ELR (cell line): ENCODE measurements at regions not wholly inside any gene's neighbourhood (a gene's known extent, or its start where the extent isn't known, plus 50 kb on each side); places are given as distances from the start of the nearest gene placed in this dataset.

Experiments
- DNase-seq: peaks from one replicate; pipeline ENCODE4 v3.0.0-alpha.2; 2015; ENCODE audit warnings: low read depth

DNA sequence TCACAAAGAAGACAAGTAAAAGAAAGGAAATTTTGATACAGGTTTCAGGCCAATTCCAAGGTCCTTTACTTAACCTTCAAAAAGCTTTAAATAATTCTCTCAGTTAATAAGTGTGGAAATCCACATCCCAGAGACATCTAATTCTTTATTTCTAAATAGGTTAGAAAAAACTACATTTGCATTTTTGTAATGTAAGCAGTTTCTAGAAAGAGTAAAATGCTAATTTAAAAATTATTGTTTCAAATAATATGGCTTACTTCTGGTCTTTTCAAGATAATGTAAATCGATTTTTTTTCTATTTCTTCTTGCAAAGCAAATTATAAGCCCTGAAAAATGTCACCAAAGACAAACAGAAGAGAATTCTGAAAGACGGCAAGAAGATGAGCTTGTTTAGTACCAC is 180.4 kb upstream of the HHIP start:
- DNase-seq, result no peak

DNA sequence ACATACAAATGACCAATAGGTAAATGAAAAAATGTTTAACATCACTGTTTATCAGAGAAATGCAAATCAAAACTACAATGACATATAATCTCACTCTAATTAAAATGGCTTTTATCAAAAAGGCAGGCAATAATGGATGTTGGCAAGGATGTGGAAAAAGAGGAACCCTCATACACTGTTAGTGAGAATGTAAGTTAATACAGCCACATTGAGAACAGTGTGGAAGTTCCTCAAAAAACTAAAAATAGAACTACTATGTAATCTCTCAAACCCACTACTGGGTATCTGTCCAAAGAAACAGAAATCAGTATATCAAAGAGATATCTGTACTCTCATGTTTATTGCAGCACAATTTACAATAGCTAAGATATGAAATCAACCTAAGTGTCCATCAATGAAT is 165.9 kb upstream of the HHIP start:
- no peak for DNase-seq

DNA sequence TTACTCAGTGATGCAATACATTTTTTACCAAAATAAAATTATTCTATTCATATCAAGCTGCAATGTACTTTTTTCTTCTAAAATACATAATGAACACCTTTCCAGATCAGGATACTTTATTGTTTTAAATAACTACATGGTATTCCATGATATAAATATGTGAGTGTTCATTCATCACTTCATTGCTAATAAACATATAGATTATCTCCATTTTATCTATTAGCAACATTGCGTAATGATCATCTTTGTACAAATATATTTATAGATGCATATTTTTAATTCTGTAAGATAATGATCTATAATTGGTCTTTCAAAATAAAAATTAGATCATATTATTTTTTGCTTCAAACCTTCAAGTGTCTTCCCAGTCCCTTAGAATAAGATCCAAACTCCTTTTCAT is 156.1 kb upstream of the HHIP start:
- no peak for DNase-seq

DNA sequence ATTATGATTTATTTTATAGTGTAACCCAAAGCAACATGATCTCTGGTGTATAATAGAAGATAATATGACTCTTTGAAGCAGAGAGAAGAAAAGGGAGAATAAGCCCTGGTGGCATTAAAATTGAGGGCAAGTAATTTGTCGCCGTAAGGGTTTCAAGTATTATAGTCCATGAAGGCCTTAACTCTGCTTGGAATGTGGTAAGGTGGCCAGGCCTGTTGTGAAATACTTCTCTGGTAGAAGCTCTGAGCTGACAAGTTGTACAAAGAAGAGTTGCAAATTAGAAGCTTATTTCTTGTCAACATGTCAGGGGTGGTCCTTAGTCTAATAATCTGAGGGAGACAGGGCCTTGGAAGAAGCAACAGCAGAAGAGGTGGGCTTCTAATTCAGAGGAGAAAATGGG is 151.7 kb upstream of the HHIP start:
- DNase-seq, result no peak

DNA sequence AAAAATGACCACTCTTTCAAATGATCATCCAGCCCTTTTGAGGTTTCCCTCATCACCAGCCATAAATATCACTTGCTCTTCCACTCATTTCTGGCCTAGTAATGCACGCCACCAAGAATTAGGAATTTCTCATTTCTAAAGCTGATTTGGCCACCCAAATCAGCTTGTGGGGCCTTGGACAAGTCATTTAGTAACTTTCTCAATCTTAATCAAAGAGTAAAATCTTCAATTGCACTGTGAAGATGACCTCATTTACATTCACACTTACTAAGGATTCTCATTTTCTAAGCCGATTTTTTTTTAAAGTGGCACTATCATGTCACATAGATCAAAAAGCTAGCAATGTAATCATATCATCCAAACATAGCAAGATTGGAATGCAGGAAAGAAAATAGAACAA is 150.0 kb upstream of the HHIP start:
- no peak for DNase-seq

DNA sequence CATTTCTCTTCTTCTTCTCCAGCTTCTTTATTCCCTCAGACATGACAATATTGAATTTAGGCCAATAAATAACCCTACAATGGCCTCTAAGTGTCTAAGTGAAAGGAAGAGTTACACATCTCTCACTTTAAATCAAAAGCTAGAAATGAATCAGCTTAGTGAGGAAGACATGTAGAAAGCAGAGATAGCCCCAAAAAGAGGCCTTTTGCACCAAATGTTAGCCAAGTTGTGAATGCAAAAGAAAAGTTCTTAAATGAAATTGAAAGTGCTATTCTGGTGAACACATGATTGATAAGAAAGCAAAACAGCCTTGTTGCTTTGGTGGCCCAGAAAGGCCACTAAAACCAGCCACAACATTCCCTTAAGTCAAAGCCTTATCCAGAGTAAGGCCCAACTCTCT is 146.2 kb upstream of the HHIP start:
- DNase-seq, result no peak

DNA sequence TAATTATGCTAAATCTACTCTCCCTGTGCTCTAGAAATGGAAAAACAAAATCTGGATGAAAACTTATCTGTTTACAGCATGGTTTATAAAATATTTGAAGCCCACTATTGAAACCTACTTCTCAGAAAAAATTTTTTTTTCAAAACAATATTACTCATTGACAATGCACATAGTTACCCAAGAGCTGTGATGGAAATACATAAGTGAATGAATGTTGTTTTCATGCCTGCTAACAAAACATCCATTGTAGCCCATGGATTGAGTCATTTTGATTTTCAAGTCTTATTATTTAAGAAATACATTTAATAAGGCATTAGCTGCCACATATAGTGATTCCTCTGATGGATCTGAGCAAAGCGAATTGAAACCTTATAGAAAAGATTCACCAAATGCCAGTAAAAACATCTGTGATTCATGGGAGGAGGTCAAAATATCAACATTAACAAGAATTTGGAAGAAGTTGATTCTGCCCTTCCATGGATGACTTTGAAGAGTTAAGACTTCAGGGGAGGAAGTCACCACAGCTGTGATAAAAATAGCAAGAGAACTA is 144.7 kb upstream of the HHIP start:
- no peak for DNase-seq

DNA sequence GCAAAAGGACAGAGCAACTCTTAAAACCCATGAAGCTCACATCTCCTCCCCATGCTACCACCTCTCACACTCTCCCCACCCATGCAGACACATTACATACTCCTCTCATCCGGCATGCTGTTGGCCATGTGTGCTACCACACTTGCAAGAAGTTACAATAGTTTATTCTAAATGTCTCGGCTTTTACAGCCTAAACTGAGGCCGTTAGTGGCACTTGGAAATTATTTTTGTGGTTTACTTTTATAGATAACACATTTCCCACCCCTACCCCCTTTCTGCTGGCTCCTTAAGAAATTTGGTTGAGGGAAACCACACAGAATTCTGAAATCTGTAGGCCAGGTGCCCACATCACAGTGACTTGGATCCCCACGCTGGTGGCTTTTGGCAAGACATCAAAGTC is 141.1 kb upstream of the HHIP start:
- DNase-seq, result no peak

DNA sequence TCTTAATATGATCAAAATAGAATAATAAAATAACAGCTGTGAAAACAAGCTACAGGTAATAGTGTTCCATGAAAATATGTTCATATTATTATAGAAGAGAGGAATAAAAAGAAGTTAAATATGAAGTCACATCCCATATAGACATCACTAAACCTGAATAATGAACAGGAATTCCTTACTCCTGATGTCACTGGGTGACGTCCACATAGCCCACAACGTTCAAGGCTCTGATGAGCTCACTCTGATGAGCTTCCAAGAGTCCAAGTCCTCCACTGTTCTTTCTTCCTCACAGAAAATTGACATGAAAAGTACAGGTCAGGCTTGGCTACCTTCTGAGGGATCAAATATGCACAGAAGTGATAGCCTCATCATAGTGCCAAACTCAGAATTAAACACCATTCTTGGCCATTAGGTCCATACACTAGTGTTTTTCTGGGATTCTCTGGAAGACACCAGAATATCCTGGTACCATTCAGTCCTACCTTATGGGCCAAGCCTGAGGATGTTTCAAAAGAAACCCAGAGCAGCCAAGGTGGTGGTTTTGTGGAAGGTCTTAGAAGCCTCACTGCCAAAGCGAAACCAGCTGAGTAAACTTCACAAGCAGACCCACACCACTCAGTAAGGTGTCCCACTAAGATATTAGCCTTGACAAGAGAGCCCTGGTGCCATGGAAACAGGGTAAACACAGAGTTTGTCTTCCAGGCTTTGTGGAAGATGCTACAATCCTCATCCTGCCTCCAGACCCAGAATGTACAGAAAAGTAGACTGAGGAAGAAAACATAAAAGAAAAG is 138.4 kb upstream of the HHIP start:
- peak; percentile 16 for DNase-seq

DNA sequence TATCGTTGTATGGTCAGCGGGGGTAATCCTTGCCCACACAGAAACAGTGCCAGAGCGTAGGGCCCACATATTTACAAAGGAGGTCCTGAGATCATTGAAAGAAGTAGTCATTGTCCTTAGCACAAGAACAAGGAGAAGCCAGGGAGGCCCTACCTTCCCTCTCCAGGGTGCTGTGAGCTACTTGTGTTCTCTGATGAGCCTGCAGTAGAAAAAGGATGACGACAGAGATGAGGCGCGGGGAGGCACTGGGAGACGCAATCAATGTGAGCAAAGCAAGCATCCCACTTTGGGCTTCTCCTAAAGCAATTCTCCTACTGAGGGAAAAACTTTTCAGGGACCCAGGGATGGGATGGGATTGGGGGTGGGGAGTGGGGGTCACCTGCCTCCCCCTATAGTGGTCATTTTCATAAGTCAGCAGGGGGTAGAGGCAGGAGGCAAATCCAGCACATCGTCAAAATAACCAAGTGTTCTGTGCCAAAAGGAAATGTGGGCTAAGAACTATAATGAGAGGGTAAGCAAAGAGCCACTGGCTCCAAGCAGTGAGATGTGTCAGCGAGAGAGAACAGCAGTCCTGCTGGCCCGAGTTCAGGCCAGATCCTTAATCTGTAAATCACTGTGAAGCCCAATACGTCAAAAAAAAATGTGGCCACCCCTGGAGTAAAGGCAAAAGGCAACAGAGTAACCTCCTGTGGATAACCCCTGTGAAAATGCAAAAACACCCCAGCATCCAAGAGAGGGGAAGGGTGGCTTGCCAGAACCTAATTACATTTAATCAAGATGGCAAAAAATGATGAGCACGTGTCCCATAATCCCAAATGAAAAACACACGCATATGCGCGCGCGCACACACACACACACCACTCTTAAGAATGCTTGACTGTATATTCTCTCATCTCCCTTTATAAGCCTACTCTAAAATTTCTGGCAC is 136.6 kb upstream of the HHIP start:
- no peak for DNase-seq

DNA sequence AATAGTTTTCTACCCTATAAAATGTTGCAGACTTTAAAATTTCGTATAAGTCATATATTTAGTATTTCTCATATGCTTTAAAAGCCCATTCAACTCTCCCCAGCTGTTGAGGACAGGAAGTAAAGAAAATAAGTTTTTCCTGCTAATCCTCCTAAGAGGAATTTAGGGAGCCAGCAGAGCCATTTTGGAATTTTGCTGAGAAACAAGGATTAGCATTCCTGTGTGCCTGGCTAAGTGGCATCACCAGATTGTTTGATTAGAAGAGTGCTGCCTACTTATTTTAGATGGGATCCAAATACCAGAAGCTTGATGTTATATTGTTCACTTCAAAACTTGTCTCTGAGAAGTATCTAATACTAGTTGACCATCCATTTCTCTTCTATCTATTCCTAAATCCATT is 131.2 kb upstream of the HHIP start:
- no peak for DNase-seq

DNA sequence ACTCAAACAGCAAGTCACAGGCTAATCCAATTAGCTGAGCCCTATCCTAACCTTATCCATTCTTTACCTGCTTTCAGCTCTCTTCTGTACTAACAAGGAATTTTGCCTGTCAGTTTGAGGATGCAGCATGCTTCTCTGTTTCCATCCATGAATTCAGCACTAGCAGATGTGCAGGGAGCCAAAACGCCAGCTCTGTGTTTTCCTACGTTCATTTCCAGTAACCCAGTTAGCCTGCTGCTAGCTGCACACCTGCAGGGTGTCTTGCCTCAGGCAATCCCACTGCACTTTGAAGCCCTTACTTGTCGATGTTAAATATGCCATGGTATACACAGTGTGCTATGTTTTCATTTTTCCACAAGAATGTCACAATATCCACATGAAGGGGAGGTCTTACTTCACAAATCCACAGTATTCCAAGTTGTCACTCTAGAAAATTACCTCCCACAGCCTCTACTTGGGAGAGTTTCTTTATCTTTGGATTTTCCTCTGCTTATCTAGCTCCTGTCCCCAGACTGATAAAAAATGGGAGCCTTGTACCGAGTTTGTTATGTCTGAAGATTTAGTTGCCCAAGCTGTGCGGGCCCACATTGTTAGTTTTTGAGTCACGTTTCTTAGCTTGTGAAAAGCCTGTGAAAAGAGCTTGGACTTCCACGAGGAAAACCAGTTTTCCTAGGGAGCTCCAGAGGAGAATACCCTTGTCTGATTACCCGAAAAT is 127.6 kb upstream of the HHIP start:
- DNase-seq, result peak; percentile 8

DNA sequence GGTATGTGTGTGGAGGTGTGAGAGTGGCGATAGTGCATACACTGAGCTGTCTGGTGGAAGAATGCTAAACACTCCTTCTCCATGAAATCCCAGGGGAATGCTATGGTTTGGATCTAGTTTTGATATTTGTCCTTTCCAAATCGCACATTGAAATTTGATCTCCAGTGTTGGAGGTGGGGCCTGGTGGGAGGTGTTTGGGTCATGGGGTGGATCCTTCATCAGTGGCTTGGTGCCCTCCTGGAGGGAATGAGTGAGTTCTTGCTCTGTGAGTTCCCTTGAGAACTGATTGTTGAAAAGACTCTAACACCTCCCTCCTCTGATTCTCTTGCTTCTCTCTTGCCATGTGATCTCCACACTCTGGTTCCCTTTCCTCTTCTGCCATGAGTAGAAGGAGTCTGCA is 114.1 kb upstream of the HHIP start:
- no peak for DNase-seq

DNA sequence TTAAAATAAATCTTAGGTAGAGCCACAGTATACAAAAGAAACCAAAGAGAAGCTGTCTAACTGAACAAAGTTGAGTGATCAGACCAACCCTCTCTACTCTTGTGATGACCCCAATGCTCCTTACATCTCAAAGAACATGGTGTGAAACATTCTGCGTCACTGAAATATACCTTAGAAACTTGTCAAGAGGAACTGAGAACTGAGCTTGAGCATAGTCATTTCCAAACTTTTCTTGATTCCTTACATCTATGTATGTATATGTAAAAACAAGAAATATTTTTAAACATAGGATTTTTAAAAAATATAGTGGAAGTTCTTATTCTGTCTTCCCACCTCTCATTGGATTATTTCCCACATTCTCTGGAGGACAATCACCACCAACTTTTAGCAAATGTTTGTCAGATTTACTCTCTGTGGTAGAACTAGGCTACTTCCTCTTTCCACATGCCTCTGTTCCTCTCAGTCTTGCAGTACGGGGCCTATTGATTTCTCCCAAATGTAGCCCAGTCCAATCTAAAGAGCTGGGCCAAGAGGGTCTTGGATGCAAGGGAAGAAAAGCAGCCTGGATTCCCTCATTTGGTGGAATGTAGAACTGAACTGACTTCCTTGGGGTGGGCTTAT is 98.2 kb upstream of the HHIP start:
- no peak for DNase-seq

DNA sequence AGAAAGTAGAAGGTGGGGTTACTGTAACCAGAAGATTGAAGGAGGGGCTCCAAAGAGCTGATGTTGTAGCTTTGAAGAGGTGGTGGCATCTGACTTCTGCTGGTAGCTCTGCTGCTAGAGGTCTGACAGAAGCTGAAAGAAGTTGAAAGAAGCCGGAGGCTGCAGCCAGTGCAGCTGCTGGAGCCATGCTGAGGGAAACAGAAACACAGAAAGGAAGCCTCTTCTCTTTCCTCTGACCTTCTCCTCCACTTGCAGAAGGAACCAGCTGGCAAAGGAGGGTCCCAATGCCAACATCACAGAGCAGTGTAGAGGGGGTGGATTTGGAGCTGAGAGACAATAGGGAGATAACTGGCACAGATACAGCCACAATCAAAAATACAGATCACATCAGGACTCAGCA is 89.3 kb upstream of the HHIP start:
- DNase-seq, result no peak

DNA sequence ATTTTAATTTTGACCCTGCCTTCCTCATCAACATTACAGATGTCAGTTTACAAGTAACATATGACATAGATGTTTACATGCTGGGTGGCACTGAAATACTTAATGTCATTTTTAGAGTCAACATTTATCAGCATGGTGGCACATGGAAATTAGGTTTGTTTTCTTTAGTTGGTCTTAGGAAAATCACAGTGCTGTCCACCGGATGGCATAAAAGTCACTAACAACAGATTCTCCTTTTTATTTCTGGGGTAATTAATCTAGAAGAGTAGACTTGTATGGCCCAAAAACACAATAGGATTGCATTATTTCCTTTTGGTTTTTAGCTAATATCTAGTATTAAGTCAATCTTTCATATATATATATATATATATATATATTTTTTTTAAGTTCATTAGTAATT is 88.6 kb upstream of the HHIP start:
- DNase-seq, result no peak

DNA sequence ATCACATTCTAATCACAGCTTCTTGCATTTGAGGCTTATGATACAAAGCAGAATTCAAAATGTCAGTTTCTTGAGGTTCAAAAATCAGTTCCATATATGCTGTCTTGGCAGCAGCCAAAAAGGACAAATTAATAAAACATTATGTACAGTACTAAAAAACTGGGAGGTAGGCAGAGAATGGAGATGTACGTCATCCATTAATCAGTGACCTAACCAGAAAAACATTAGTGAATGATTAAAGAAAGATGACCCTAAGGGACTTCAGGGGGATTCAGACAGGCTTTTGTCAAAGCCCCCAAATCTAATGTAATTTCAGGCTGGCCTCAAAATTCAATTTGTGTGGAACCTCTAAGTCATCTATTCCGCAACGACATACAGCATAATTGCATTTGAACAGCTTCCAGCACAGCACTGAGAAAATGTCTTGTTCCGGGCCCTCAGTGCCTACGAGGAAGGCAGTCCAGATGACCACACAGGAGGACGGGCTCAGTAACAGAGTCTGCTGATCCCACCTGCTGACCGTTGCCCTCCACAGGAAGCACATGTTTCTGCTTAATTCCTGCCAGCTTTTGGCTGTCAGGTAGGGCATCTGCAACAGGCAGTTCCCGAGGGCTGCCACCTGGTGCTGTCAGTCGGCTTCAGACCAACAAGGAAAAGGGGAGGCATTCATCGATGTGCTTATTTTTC is 83.8 kb upstream of the HHIP start:
- DNase-seq, result no peak

DNA sequence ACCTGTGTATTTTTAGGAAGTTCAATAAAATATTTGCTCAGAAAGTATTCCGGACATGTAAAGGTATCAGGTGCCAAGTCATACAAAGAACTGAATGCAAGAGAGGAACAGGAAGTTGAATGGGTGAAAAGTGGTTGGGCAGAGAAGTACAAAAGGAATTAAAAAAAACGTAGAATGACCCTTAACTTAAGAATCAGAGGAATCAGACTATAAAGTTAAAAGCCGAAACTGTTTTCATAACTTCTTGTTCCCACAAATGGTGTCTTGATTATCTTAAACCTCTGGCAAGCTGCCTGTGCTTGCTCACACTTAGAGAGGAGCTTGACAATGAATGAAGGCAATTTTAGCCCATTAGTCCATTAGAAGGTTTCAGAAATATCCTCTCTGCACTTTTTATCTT is 81.6 kb upstream of the HHIP start:
- no peak for DNase-seq

DNA sequence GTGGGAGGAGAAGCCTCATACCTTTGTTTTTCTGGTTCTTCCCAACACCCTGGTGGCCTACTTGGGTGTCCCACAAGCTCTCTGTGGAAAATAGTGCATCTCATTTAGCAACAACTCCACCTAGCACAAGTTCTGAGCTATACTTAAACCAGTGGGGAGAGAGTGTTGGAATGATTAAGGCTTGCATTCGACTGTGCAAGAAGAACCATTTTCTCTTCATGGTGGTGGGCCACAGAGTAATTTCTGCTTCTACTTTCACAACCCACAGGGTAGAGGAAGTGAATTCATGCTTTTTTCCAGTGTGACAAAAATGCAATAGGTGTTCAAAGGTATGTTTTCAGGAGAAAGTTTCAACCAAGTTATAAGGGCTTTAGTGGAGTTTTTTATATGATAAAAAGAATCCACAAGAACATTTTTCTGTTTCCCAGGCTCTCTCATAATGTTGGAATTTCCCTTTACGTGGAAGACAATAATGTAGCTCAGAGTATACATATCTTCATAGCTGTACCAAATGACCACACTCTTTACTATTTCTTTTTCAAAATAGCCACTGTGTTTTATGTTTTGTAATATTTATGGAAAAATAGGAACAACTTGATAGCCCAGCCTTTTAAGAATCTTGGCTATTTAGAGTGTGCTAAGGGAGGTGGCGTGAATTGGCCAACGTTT is 80.3 kb upstream of the HHIP start:
- DNase-seq, result peak; percentile 33

DNA sequence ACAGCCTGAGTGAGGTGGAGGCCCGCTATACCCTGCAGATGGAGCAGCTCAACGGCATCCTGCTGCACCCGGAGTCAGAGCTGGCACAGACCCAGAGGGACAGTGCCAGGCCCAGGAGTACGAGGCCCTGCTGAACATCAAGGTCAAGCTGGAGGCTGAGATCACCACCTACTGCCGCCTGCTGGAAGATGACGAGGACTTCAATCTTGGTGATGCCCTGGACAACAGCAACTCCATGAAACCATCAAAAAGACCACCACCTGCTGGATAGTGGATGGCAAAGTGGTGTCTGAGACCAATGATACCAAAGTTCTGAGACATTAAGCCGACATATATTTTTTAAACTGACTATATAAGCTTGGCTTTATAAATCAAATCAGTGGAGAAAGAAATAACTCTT is 73.3 kb upstream of the HHIP start:
- no peak for DNase-seq

DNA sequence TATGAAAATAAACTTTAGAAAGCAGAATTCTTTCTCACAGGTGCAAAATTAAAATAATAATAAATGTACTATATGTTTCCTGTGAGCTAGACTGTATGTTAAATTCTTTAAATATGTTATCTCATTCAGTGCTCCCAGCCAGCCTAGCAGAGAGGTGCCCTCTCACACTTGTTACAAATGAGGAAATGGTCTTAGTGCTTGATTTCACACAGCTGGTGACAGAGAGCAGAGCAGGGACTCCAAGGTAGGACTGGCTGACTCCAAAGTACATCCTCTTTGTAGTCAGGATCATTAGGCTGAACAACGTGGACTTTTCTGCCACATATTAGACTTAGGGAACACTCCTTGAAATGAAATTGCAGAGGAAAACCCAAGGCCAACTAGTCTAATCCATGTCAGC is 72.0 kb upstream of the HHIP start:
- DNase-seq, result no peak
